ENCODE measurements at regions not wholly inside any gene's neighbourhood (a gene's known extent, or its start where the extent isn't known, plus 50 kb on each side); places are given as distances from the start of the nearest gene placed in this dataset.
A peak's percentile ranks its signal among the peaks of the same experiment; 100 is the strongest.

- no peak for DNase-seq (ENCODE audit: low spot score)
These were observed 171.2 kb upstream of the NCK2 start for GRCh38 chr2:105573490-105573889.

DNA sequence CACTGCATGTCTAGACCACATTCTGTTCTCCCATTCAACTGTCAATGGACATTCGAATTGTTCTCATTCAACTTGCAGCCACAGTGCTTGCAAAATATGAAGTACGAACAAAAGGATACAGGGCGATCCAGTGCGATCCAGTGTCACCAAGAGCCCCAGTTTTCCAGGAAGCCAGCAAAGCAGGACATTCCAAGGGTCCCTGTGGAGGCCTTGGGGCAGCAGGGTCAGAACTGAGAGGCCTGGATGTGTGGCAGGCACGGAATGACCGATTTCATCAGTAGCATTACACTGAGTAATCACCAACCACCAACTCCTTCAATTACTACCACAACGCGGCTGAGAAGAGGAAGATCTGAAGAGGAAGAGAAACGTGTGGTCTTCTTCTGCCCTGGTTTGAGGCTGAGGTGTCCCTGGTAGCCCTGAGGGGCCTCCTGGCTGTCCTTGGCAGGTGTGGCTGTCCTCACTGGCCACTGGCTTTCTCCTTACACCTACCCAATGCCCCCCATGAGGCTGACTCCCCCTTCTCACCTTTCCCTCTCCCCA, 172.7 kb upstream of the FHL2 start:
- no peak for DNase-seq (ENCODE audit: low spot score)

DNA sequence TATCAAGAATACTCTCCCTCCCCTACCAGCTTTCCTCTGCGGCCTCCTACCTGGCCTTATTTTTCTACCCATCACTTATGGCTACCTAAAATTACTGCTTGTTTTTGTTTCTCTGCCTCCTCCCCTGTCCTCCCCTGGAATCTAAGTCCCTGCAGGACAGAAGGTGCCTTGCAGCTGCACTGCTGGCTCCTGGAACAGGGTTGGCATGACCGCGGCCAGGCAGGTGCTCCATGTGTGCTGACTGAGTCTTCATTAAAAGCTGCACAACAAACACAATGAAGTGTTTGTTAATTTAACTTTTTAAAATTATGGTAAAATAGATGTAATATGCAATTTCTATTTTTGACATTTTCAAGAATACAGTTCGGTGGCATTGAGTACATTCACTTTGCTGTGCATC, 171.9 kb upstream of the FHL2 start:
- DNase-seq (ENCODE audit: low spot score), result no peak

DNA sequence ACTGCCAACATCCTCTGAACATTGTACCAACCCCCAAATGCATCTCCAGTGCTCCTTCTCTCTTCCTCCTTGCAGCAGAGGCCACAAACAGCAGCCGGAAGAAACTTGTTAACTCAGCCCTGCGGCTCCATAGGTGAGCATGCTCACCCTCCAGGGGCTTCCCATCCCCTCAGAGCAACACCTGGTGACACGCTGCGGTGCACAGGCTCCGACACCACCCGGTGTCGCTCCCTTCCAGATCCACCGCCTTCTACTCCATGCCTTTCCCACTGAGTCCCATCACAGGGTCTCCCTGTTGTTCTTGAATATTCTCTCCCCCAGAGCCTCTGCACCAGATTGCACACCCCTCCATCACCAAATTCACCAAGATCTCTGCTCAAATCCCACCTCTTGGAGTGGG, 171.5 kb upstream of the FHL2 start:
- DNase-seq (ENCODE audit: low spot score), result no peak

DNA sequence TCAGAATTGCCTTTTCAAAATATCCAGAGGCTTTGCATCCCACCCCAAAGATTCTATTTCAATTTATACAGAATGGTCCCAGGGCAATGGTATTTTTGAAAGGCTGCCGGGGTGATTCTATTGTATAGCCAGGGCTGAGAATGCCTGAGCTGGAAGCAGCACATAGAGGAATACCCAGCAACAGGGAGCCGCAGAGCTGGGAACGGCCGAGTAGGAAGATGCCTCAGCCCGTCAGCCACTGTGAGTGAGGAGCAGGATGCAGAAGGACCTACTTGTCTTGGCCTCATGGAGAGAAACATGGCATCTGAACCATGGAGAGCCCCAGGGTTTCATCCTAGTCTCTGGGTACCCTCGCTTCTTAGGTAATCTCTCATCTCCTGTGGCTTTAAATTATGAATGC, 170.8 kb upstream of the FHL2 start:
- no peak for DNase-seq (ENCODE audit: low spot score)

DNA sequence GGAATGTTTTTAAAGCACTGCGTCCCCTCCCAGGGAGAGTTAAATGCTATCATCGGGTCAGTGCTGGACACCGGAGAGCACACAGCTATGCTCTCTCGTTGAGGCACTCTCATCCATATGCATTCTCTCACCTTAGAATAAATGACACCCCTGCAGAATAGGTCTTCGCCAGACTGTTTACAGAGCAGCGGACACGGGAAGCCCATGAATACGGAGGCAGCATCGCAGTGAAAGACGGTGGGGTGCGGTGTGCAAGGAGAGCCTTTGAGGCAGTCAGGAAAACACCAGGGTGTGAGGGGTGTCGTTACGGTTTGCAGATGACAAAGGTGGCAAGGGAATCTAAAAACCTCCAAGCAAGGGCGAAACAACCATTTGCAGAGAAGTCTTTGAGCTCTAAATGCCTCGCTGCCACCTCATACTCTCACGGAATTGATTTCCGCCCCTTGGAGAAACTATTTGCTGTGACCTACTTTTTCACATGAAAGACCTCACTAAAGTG, 169.2 kb upstream of the FHL2 start:
- DNase-seq (ENCODE audit: low spot score), result no peak

- no peak for DNase-seq (ENCODE audit: low spot score)
These were observed 164.3 kb upstream of the FHL2 start for GRCh38 chr2:105563000-105563719.

DNA sequence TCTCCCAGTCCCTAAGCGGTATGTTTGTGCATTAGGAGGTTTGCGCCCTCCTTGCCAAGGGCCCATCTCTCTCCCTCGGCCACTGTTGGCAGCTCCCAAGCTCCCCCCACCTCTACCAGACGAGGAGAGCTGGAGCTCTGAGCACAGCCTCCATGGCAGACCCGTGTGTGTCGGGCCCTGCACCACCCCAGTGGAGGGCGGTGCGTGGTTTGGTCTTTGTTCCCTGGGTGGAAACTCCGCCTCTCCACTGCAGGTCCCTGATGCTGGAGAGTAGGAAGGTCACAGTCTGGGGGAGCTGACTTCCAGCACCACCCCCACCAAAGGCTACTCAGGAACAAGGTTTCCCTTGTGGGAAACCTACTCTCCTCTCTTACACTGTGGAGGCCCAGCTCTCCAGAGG, 162.6 kb upstream of the FHL2 start:
- no peak for DNase-seq (ENCODE audit: low spot score)

- no peak for DNase-seq (ENCODE audit: low spot score)
These were observed 161.3 kb upstream of the FHL2 start for GRCh38 chr2:105560157-105560556.

GRCh38 chr2:105557021-105557920, 158.4 kb upstream of the FHL2 start:
- DNase-seq (ENCODE audit: low spot score), result no peak

- DNase-seq (ENCODE audit: low spot score), result no peak
These were observed 157.5 kb upstream of the FHL2 start for GRCh38 chr2:105556366-105556765.

GRCh38 chr2:105554235-105554634, 155.4 kb upstream of the FHL2 start:
- DNase-seq (ENCODE audit: low spot score), result peak; percentile 86

DNA sequence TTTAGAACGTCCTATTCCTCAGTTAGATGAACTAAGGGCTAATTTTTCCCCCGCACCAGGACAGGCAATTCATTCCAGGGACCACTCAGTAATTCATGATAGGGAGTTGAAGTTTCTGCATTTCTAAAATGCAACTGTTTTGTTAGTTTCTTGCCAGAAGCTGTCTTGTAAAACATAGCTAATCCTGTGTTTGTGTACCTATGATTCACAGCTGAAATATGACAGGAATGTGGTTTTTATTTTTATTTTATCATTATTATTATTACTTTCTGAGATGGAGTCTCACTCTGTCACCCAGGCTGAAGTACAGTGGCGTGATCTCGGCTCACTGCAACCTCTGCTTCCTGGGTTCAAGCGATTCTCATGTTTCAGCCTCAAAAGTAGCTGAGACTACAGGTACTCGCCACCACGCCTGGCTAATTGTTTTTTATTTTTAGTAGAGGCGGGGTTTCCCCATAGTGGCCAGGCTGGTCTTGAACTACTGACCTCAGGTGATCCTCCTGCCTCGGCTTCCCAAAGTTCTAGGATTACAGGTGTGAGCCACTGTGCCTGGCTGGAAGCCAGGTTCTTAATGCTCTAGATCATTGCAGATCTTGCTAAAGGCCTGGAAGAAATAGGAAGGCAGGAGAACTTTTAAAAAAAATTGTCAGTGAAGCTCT, 154.8 kb upstream of the FHL2 start:
- DNase-seq (ENCODE audit: low spot score), result no peak

DNA sequence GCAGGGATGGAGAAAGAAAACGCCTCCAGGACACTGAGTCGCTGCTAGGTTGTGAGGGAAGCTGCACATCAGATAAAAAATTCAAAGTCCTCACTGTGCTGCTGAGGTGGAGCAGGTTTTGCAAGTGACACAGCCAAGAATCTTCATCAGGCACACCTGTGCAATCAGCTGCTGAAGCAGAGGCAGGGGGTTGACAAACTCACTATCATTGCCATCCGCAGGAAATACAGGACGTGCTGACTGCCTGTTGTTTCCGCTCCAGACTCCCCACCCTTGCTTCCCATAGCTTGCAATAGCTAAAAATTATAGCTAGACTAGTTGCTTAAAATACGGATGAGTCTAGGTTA, 147.8 kb upstream of the FHL2 start:
- no peak for DNase-seq (ENCODE audit: low spot score)

GRCh38 chr2:105545730-105546627, 147.1 kb upstream of the FHL2 start:
- DNase-seq (ENCODE audit: low spot score), result peak; percentile 70

GRCh38 chr2:105544591-105545377, 145.9 kb upstream of the FHL2 start:
- no peak for DNase-seq (ENCODE audit: low spot score)

- DNase-seq (ENCODE audit: low spot score), result no peak
These were observed 142.6 kb upstream of the FHL2 start for GRCh38 chr2:105541189-105542050.

DNA sequence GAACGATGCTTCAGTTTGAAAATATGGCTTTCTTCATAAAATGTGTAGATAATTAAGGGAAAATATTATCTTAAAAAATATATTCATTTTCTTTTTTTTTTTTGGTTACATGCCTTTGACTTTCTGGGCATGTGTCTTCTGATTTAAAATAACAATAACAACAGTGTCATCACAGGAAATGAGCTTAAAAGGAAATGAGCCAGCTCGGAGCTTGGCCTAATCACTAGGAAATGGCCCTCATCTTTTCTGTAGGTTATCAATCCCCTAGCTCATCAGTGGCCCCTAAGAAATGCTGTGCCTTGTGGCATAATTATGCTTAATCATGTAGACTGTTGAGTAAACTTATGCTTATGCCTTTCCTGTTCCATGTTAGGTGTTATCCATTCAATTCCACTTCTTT, 141.8 kb upstream of the FHL2 start:
- no peak for DNase-seq (ENCODE audit: low spot score)

GRCh38 chr2:105539331-105539730, 140.5 kb upstream of the FHL2 start:
- no peak for DNase-seq (ENCODE audit: low spot score)
